Fibroblast of skin of left quadriceps (primary cell): ENCODE measurements at regions not wholly inside any gene's neighbourhood (a gene's known extent, or its start where the extent isn't known, plus 50 kb on each side); places are given as distances from the start of the nearest gene placed in this dataset.

Experiments used
- DNase-seq, 2 experiments: peaks; one replicate each; pipeline ENCODE4 v3.0.0-alpha.2; 2013; ENCODE audit warnings: low read depth in 2 of 2

GRCh38 chr21:27219068-27219467 is 252.2 kb upstream of the ADAMTS5 start:
- no peak for DNase-seq

- DNase-seq: no peak
Measured at GRCh38 chr21:27213303-27213702, 246.4 kb upstream of the ADAMTS5 start.

DNA sequence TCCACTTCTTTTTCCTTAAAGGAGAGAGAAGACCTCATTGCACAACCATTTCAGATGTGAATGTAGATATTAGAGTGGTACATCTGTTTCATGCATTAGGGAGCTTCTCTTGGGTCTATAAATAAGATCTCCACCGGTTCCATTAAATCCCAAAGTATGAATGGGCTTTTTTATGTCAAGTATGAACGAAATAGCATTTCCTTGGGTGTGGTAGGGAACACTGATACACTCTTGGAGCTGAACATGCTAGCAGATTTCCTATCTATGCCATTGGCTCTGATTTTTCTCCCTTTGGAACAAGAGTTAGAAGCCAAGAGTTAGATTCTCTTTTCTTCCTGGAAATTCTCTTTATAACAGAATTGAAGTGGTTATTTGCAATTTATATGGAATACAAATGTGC is 245.6 kb upstream of the ADAMTS5 start:
- DNase-seq: no peak

DNA sequence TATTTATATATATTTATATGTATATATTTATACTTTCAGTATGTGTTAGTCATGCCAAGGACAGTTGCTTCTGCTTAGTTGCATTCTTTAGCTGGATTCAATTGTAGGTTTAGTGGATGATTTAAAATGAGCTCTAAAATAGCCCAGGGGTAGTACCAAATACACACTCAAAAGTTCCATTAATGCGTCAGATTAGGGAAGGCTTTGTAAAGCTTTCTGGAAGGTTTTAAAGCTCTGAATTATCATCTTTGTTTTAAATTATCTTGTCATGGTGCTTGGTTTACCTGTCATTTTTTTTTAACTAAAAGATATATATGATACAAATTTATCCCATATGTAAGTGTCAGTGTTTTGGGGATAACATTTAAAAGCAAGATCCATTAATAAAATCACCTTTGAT is 242.7 kb upstream of the ADAMTS5 start:
- DNase-seq: no peak

GRCh38 chr21:27206368-27206982 is 239.6 kb upstream of the ADAMTS5 start:
- DNase-seq: no peak

DNA sequence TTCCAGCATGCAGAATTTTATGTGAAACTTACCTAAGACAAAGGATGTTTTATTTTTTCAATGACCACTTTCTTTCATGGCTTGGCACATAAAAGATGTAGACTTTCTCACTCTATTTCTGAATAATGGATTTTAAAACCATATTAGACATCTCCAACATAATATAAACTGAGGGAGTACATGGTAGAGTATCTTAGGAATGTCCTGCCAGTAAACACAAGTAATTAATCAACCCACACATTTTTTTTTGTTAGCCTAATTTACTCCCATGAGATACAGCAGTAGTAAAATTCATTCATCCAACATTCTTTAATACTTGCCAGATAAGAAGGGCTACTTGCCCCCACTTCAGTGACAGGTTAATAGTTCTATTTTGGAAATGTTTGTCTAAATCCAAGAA is 235.4 kb upstream of the ADAMTS5 start:
- DNase-seq: peak in 1 of 2 experiments; percentile 47

DNA sequence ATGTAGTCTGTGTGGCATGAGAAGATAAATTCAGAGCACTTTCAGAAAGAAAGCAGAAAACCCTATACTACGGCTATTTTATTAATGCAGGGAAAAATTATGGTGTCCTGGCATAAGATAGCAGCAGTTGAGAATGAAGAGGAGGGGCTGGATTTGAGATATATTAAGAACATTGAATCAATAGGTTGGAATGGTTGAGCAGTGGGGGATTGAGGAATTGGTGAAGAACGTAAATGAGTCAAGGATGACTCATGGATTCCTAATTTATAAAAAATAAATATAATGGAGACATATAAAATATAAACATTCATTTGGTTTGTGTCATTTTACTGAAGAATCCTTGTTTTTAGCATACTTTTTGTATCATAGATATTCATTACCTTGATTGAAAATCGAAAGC is 234.3 kb upstream of the ADAMTS5 start:
- DNase-seq: peak; percentile 60

DNA sequence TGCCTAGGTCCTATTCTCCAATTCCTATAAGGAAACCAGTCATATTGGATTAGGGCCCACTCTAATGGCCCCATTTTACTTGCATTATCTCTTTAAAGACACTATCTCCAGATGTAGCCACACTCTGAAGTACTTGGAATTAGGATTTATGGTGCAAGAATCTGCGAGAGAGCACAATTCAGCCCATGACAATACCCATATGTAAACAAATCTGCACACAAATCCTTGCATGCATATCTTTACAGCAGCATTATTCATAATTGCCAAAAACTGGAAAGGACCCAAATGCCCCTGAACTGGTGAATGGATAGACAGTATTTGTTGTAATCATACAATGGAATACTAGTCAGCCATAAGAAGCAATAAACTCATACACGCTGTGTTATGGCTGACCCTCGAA is 229.8 kb upstream of the ADAMTS5 start:
- DNase-seq: no peak

GRCh38 chr21:27192281-27192949 is 225.5 kb upstream of the ADAMTS5 start:
- DNase-seq: peak; percentile 85 to 86

DNA sequence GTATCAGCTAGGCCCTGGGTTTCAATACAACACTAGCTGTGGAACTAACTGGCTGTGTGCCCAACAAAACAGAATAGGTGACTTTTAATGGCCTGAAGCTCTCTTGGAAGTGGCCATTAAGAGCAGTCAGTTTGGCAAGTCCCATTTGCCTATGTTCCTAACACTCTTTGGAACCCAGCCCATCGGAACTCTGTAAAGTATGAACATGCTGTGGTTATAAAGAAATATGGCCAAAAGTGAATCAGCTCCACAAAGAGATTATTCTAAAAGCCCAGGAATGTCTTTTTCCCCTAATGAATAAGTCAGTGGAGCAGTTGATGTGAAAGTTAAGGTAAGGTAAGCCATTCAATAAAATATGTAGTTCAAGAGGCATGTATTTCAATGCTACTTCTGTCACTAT is 223.7 kb upstream of the ADAMTS5 start:
- peak; percentile 73 to 74 for DNase-seq

DNA sequence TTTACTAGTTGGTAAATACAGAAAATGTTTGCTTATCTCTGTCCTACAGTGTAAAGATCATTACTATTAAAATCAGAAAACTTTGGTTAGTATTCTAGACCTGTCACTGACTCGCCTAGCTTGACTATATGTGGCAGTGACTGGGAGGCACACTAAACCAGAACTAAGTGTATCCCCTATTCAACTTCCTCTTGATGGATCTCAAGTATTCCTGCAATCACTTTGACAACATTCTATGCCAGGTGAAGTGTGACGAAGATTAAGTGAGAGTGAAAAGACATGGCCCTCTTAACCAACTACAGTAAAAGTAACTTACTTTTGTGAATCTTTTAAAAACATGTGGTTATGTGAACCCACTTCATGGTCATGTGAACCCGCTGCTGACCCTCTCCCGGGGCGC is 223.0 kb upstream of the ADAMTS5 start:
- no peak for DNase-seq

DNA sequence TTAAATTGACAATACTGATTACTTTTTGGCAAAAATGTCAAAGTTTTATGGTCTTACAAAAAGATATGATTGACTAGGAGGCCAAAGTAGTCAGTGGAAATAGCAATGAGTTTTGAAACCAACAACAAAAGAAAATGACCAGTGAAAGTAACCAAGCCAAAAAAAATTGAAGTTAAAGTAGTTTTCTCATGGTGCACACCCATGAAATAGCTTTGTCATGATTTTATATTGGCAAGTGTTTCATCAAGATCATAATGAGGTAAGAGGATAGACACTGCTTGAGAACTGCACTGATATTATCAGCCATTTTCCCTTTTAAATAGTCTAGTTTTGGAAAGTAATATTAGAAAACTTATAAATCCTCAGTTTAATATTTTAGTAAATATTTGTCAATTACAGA is 206.2 kb upstream of the ADAMTS5 start:
- no peak for DNase-seq

- no peak for DNase-seq
Measured at GRCh38 chr21:27171707-27172106, 204.8 kb upstream of the ADAMTS5 start.

DNA sequence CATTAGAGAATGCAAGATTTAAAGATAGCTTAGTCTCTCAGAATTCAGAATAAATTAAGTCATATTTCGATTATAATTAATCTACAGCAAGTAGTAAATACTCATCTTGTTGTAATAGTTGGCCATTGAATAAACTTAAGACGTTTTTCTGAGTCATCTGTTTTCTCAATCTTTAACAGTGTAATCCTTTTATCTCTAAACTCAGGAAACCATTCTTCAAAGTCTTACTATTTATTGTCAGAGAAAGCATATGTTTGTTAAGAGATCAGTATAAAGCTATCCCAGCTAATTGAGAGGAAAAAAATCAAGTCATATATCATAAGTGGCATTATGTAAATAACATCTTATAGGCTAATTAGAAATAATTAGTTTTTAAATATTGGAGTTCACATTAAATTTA is 201.2 kb upstream of the ADAMTS5 start:
- no peak for DNase-seq

DNA sequence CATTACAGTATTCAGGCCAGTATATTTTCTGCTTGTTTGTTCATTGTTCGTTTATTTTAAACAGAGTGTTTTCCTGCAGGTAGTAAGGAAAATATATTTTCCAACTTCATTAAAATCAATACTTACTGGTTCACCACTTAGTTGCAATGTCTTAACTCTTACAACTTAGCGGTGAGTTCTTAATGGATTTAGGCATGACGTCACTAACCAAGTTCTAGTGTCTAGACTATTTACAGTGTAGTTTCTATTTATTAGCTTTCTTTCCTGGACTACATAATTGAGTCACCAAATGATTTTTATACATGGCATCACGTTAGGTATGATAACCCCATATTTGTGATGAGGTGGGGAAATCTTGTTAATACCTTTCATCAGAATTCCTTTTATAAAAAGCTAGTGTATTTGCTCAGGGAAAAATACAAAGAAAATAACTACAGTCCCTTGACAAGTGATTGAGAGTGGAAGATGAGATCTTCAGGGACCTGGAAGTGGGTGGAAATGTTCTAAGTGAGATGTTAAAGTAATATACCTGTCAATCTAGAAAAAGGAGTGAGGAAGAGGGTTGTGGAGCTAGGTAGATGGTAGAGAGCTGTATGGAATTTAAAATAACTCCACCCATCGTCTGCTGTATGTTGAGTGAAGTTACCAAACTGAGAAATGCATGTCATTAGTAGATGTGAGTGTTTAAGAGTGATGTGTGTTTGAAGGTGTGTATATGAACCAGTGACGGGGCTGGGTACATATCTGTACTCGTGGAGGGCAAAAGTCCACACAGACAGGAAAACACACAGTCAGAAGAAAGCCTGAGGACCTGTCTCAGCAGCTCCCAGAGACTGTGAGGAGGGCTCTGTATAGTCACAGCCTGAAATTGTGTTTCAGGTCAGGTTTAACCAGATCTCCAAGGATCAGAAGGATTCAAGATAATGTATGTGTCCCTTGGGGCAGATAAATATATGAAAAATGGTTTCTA is 197.6 kb upstream of the ADAMTS5 start:
- no peak for DNase-seq

DNA sequence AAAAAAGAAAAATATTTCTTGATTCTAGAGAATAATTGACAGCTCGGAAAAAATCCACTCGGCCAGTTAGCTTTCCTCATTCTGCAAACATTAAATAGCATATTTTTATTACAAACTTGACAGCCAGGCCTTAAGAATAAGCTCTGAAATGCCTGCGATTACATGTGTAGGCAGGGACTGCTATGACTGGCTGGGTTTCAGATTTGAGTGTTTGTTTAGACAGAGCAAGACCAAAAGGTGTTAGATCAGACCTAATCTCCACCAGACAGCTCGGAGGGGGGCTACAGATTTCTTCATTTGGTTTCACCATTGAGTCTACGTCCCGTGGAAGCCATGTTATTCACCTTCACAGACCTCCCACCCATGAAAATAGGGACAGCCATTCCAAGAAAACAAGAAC is 192.1 kb upstream of the ADAMTS5 start:
- no peak for DNase-seq

- DNase-seq: no peak
Measured at GRCh38 chr21:27157097-27157496, 190.2 kb upstream of the ADAMTS5 start.

GRCh38 chr21:27156666-27157065 is 189.8 kb upstream of the ADAMTS5 start:
- DNase-seq: no peak

GRCh38 chr21:27155130-27155500 is 188.2 kb upstream of the ADAMTS5 start:
- DNase-seq: no peak

DNA sequence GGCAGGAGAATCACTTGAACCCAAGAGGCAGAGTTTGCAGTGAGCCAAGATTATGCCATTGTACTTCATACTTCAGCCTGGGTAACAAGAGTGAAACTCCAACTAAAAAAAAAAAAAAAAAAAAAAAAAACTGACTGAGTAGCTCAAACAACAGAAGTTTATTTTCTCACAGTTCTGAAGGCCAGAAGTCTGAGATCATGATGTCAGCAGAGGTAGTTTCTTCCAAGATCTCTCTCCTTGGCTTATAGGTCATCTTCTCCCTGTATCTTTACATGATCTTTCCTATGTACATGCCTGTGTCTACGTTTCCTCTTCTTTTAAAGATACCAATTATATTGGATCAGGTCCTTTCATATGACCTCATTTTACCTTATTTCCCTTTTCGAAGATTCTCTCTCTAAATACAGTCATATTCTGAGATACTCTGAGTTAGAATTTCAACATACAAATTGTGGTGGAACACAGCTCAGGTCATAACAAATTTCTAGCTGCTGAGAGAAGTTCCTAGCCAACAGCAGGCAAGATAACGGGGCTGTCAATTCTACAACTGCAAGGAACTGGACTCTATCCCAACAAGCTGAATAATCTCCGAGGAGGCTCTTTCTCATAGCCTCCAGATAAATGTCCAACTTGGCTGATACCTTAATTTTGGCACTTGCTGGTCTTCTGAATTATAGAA is 187.7 kb upstream of the ADAMTS5 start:
- DNase-seq: no peak

GRCh38 chr21:27152996-27153395 is 186.1 kb upstream of the ADAMTS5 start:
- DNase-seq: no peak

GRCh38 chr21:27149034-27149433 is 182.1 kb upstream of the ADAMTS5 start:
- peak; percentile 45 to 49 for DNase-seq
